H1 (cell line): ENCODE measurements at regions not wholly inside any gene's neighbourhood (a gene's known extent, or its start where the extent isn't known, plus 50 kb on each side); places are given as distances from the start of the nearest gene placed in this dataset.

Experiments
- ASH2L ChIP-seq: fragments of 200-600, 300-600 bp; sonication (generic); IDR thresholded peaks from one replicate; pipeline ENCODE4 v1.7.1; 2017; ENCODE audit warnings: low read length
- ATF2 ChIP-seq: IDR thresholded peaks from 2 replicates; pipeline ENCODE4 v1.6.1; 2012; ENCODE audit warnings: low read length, inconsistent platforms
- RBBP5 ChIP-seq: IDR thresholded peaks from 2 replicates; pipeline ENCODE4 v1.7.1; 2012; ENCODE audit warnings: low read depth, mild to moderate bottlenecking, inconsistent platforms, low read length, moderate library complexity, borderline replicate concordance
- SAP30 ChIP-seq: fragments of 300-600 bp; sonication (generic); IDR thresholded peaks from 2 replicates; pipeline ENCODE4 v1.7.1; 2012; ENCODE audit warnings: low read length, moderate library complexity, mild to moderate bottlenecking, inconsistent platforms; ENCODE audit not compliant: insufficient read depth, insufficient replicate concordance
- SIN3A ChIP-seq, 2 experiments: IDR thresholded peaks in 1 of 2; conservative IDR thresholded peaks in 1 of 2; 2 replicates each; pipeline ENCODE4 v1.6.1; 2011 to 2012; ENCODE audit warnings: low read length in 2 of 2, improper control_type of control experiment in 1 of 2, low read depth in 1 of 2, mild to moderate bottlenecking in 1 of 2
- YY1 ChIP-seq: IDR thresholded peaks from 2 replicates; pipeline ENCODE4 v1.6.1; 2011; ENCODE audit warnings: low read depth, mild to moderate bottlenecking, low read length
- TF ChIP-seq, protein P1 (sequence below): IDR thresholded peaks from 2 replicates; pipeline ENCODE4 v1.6.1; 2012; ENCODE audit warnings: inconsistent platforms

- no peak for TF ChIP-seq ATF2
- TF ChIP-seq, protein P1, sequence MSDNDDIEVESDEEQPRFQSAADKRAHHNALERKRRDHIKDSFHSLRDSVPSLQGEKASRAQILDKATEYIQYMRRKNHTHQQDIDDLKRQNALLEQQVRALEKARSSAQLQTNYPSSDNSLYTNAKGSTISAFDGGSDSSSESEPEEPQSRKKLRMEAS, result no peak
- no peak for TF ChIP-seq ASH2L
- no peak for TF ChIP-seq YY1
- TF ChIP-seq SAP30, result no peak
- TF ChIP-seq SIN3A (conservative IDR thresholded peaks at IDR 0.05 in 1 of 2, IDR thresholded peaks at IDR 0.05 in 1 of 2; ENCODE audit: low read depth in 1 of 2, low read length in 2 of 2), result no peak
- TF ChIP-seq RBBP5, result no peak
Measured at GRCh38 chr7:24343614-24344013, 59.6 kb downstream of the NPY start (continued).
